GM19468 (cell line): ENCODE measurements at regions not wholly inside any gene's neighbourhood (a gene's known extent, or its start where the extent isn't known, plus 50 kb on each side); places are given as distances from the start of the nearest gene placed in this dataset.
"Not testable (repeated sequence)": the region's sequence is repeated elsewhere in the genome, so short reads cannot be mapped to it uniquely, and the experiment has no call there.

Experiments
- ATAC-seq: cut with Tn5 transposase; IDR thresholded peaks from one replicate; pipeline ENCODE4 v1.9.1; 2021; ENCODE audit warnings: mild to moderate bottlenecking, moderate library complexity, moderate number of reproducible peaks; ENCODE audit not compliant: unreplicated experiment; ENCODE audit errors: extremely low read depth

- ATAC-seq: not testable (repeated sequence)
Observed at GRCh38 chr12:25341877-25342276, 91.1 kb upstream of the KRAS start.

- no peak for ATAC-seq
Observed at GRCh38 chr12:25337916-25338315, 87.2 kb upstream of the KRAS start.

GRCh38 chr12:25332143-25332542 is 81.4 kb upstream of the KRAS start:
- ATAC-seq: peak; percentile 59

- no peak for ATAC-seq
Observed at GRCh38 chr12:25328072-25328712, 77.5 kb upstream of the KRAS start.

GRCh38 chr12:25327321-25327720 is 76.6 kb upstream of the KRAS start:
- ATAC-seq: no peak

- ATAC-seq: no peak
Observed at GRCh38 chr12:25326326-25326725, 75.6 kb upstream of the KRAS start.

- ATAC-seq: no peak
Observed at GRCh38 chr12:25324861-25325260, 74.1 kb upstream of the KRAS start.

GRCh38 chr12:25323581-25323982 is 72.9 kb upstream of the KRAS start:
- no peak for ATAC-seq

GRCh38 chr12:25322918-25323531 is 72.3 kb upstream of the KRAS start:
- ATAC-seq: no peak

GRCh38 chr12:25322351-25322750 is 71.6 kb upstream of the KRAS start:
- ATAC-seq: no peak

- ATAC-seq: no peak
Observed at GRCh38 chr12:25321772-25322171, 71.0 kb upstream of the KRAS start.

GRCh38 chr12:25320123-25321006 is 69.6 kb upstream of the KRAS start:
- peak; percentile 61 for ATAC-seq

- no peak for ATAC-seq
Observed at GRCh38 chr12:25319233-25319984, 68.7 kb upstream of the KRAS start.

- ATAC-seq: no peak
Observed at GRCh38 chr12:25317553-25317952, 66.8 kb upstream of the KRAS start.

GRCh38 chr12:25315388-25315787 is 64.7 kb upstream of the KRAS start:
- no peak for ATAC-seq

GRCh38 chr12:25313266-25313990 is 62.7 kb upstream of the KRAS start:
- not testable (repeated sequence) for ATAC-seq

GRCh38 chr12:25311506-25311905 is 60.8 kb upstream of the KRAS start:
- no peak for ATAC-seq

- not testable (repeated sequence) for ATAC-seq
Observed at GRCh38 chr12:25310071-25310470, 59.3 kb upstream of the KRAS start.

- no peak for ATAC-seq
Observed at GRCh38 chr12:25308756-25309155, 58.0 kb upstream of the KRAS start.

GRCh38 chr12:25307818-25308217 is 57.1 kb upstream of the KRAS start:
- no peak for ATAC-seq
